NCI-H1436 (cell line): ENCODE measurements at regions not wholly inside any gene's neighbourhood (a gene's known extent, or its start where the extent isn't known, plus 50 kb on each side); places are given as distances from the start of the nearest gene placed in this dataset.

Source experiments
- DNase-seq: peaks from one replicate; lab custom pipeline; 2025; lab: John Stamatoyannopoulos, UW

GRCh38 chr3:23746441-23746840, 59.3 kb upstream of the UBE2E1 start:
- DNase-seq: no peak

- DNase-seq: no peak
Measured at GRCh38 chr3:23747841-23748240, 57.9 kb upstream of the UBE2E1 start.

GRCh38 chr3:23748398-23749110, 57.2 kb upstream of the UBE2E1 start:
- no peak for DNase-seq

- DNase-seq: no peak
Measured at GRCh38 chr3:23749609-23750008, 56.1 kb upstream of the UBE2E1 start.

GRCh38 chr3:23750573-23751210, 55.1 kb upstream of the UBE2E1 start:
- DNase-seq: no peak

- DNase-seq: no peak
Measured at GRCh38 chr3:23751212-23751723, 54.5 kb upstream of the UBE2E1 start.

- no peak for DNase-seq
Measured at GRCh38 chr3:23752126-23752525, 53.6 kb upstream of the UBE2E1 start.

- no peak for DNase-seq
Measured at GRCh38 chr3:23754215-23754614, 51.5 kb upstream of the UBE2E1 start.
